NT2/D1 (cell line): ENCODE measurements at regions not wholly inside any gene's neighbourhood (a gene's known extent, or its start where the extent isn't known, plus 50 kb on each side); places are given as distances from the start of the nearest gene placed in this dataset.

Experiments used
- SUZ12 ChIP-seq: IDR thresholded peaks from 2 replicates; pipeline ENCODE4 v1.6.1; 2011; ENCODE audit not compliant: insufficient read length, insufficient read depth; ENCODE audit errors: extremely low read depth
- YY1 ChIP-seq: IDR thresholded peaks from 2 replicates; pipeline ENCODE4 v1.6.1; 2011; ENCODE audit not compliant: insufficient read length, insufficient read depth
- ZNF274 ChIP-seq: IDR thresholded peaks from 2 replicates; pipeline ENCODE4 v1.6.1; 2011; ENCODE audit warnings: mild to moderate bottlenecking, low read depth, low read length

DNA sequence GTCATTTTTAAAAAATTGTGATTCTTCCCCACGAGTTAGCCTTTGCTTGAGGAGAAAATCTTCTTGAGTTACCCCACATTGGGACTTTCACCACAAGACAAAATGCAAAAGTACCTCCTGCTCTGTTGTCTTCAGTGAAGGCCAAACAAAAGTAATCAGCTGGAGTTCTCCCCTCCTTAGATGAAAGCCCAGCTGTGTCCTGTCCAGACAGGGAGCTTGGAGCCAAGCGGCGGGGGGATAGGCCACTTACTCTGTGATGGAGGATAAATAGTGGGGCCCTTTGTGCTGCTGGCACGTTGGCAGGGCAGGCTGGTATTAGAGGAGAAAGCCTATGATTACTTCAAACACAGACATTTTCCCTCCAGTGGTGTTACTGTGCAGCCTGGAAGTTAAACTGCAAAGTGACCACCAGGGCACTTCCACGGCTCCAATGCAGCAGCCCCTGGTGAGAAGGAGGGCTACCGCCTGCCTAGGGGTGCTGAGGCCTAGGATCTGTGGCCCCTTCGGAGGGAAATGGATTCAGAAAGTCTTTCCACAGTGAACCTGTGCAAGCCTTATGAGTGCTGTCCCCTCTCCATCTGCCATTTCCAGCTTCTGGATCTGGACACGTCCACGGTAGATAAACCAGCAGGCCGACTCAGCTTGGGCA lies 155.0 kb downstream of the TMEM167A start:
- TF ChIP-seq ZNF274 (no peak), SUZ12 (no peak), YY1 (no peak)
